ENCODE measurements at regions not wholly inside any gene's neighbourhood (a gene's known extent, or its start where the extent isn't known, plus 50 kb on each side); places are given as distances from the start of the nearest gene placed in this dataset.

DNA sequence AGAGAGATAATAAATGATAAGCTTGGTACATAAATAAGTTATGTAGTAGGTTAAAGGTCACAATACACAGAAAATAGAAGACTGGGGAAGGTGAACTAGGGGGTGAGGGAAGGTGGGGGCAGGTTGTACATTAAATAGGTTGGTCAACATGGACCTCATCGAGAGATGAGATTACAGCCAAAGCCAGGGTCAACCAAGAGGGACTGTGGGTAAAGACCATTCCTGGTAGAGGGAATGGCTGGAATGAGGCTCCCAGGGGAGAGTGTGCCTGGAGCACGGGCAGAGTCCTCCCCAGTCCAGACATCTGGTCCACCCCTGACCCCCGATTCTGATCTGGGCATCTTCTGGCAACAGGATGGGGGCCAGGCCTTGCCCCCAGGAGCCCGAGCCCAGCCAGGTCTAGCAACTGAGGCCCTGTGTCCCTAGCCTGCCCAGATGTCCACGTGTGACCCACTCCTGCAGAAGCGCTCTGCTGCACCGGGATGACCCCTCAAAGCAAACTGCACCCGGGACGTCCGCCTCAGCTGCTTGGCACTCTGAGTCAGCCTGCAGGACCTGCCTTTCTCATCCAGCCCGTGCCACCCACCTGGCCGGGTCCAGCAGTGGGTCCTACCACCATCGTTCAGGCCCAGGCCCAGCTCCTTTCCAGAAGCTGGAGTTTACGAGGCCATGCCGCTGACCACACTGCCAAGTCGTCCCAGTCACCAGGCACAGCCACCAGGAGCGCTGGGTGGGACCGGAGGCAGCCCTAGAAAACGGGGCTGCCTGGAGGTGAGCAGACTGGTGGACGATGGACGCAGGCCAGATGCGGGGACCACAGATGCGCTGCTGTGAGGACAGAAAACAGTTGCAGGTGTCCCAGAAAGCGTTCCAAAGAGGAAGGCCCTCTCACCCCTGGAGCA lies 56.2 kb upstream of the ID2 start:
- no peak for DNase-seq

DNA sequence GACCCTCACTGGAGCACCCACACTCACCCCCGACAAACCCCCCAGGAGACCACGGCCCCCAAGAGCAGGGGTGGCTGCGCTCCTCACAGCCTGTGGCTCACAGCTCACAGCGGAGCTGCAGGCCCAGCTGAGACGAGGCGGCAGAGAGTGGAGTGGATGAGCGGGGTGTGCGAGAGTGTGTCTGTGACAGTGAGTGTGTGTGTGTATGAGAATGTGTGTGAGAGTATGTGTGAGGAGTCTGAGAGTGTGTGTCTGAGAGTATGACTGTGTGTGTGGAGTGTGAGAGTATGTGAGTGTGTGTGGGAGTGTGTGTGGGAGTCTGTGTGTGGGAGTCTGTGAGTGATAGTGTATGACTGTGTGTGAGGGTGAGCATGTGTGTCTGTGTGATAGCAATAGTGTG lies 55.3 kb upstream of the ID2 start:
- no peak for DNase-seq

DNA sequence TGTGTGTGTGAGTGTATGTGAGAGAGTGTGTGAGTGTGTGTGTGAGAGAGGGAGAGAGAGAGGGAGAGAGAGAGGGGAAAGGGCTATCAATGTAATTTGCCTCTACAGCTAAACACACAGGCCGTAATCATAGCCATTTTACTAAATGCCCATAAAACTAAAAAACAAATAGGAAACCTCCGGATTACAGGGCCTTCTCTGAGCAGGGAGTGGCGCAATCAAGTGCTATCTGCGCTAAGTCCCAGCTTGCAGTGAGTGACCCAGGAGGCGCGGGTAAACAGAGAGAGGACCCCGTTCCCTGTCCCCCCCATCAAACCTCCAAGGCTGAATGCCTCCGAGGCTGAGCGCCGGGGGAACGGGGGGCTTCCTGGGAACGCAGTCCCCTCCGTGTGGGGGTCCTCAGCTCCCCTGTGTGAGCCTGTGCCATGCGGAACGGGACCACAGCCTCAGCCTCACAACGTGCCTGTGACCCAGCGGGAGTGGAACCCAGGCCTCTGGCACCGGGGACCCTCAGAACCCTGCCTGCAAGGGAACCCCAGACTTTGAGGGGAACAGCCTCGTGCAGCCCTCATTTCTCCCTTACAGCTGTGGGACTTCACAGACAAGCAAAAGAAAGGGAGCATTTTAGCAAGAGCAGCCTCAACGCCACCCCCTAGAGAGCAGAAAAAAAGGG lies 54.7 kb upstream of the ID2 start:
- DNase-seq, result no peak

DNA sequence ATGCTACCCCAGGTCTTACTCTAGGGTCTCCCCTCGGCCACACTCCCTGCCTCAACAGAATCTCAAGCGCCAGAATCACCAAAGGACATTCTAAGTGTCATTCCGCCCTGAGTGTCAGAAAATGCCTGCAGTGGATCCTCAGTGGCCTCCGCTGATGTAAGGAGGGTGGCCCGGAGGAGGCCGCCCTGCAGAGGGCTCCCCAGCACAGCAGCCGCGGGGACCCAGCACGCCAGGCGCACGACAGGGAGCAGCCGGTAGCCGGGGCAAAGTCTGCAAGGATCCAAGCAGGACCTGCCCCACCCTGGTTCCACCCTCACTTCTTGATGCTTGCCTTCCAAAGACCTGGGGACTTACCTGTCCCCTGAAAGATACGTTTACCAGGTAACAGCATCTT lies 54.2 kb upstream of the ID2 start:
- no peak for DNase-seq

DNA sequence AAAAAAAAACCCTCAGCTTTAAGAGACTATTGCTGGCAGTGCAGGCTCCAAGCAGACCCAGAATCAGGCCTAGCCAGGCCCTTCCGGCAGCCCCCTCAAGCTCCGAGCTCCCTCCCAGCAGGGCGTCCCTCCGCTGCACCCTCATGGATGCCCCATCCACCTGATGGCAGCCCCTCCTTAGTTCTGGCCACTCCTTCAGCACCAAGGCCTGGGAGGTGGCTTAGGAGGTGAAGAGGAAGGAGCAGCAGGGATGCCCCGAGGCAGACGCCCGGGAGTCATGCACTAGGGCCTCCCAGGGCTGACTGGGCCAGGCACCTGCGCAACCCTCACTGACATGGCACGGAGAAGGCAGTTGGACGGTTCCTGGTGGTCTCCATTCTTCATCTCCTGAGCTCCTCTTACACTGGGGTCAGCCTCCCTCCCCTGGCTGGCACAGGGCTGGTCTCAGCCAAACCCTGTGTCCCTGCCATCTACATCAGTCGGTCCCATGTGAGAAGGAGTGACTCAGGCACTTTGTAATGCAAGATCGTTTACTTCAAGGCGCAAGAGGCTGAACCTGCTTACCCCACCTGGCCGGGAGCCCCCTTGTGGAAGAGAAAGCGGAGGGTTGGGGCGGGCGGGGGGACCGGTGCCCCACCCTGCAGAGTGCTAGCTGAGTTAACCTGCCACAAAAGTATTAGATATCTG lies 53.5 kb upstream of the ID2 start:
- no peak for DNase-seq

DNA sequence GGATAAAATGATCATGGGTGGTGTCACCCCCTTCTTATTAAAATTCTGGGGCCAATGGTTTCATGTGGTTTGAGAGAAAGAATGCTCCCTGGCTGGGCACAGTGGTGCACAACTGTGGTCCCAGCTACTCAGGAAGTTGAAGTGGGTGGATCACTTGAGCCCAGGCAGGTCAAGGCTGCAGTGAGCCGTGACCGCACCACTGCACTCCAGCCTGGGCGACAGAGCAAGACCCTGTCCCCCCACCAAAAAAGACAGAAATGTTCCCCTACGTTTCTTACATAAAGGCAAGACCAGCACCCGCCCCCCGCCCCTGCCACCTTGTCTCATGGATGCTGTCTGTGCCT lies 53.0 kb upstream of the ID2 start:
- no peak for DNase-seq

DNA sequence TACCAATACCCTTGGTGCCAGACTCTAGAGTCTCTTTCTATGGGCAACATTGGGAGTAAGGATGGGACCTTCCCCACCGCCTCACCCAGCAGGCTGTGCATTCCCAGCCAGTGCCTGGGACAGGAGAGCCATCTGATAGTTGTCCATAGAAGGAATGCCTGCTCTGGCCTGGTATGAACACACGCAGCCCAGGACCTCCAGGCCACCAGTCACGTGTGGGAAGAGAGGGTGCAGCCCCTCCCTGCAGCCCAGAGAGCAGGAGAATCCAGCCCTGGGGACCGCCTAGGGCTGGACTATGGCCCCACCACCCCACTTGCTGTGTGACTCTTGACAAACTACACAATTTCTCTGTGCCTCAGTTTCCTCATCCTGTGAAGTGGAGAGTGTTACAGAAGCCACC lies 52.5 kb upstream of the ID2 start:
- no peak for DNase-seq

DNA sequence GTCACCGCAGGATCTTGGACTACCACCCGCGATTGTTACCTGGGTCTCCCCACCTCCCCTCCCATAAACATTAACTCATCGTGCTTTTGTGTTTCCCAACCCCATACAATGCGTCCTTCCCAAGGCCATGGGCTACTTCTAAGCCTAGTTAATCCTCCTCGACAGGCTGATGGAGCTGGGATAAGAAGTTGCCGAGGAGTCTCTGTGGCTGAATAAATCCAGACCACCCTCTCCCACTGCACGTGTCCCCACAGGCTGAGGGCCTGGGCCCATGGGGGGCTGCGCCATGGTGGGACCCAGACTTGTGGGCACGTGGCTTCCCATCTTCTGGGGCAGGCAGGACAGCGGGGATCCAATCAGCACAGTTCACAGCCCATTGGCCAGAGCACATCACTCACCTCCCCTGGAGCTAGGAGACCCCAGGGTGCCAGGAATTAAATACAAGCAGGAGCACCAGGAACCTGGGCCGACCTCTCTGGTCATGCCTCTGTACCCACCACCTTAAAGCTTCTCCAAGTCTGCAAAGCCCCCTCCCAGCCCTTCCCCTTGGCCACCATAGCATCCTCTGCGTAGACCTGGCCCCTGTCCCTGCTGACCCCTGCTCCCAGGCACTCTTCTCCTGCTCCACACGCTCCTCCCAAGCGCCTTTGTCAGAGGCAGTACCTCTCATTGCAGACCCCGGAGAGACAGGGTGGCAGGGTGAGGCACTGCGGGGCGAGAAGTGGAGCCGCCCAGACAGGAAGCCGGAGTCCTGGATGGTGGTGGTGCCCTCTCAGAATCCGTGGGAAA lies 51.0 kb upstream of the ID2 start:
- no peak for DNase-seq

DNA sequence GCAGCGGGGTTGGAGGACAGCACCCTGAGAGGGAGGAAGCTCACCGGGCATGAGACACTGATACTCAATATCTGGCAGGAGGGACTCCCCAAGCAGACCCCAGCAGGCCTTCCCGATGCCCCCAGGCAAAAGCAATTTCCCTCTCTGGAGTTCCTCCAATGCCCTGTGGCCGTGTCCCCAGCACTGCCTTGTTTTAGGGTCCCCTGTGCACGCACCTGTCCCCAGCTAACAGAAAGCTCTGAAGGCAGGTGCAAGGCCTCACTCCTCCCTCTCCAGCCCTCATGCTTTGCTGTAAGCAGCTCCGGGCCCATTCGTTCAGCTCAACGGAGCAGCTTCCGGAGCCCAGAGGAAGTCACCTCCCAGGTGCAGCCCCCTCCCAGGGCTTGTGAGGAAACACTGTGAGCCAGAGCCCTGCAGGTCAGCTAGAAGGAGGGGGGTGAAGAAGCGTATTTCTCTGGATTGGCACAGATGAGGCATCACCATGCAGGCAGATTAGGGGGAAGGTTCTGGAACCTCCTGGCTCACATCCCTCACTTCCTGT lies 50.3 kb upstream of the ID2 start:
- DNase-seq, result no peak
